Effector CD8-positive, alpha-beta T cell (primary cell): ENCODE measurements at regions not wholly inside any gene's neighbourhood (a gene's known extent, or its start where the extent isn't known, plus 50 kb on each side); places are given as distances from the start of the nearest gene placed in this dataset.
"Not testable (repeated sequence)": the region's sequence is repeated elsewhere in the genome, so short reads cannot be mapped to it uniquely, and the experiment has no call there.

Experiments used
- DNase-seq: peaks from one replicate; lab custom pipeline; 2025; lab: John Stamatoyannopoulos, UW

DNA sequence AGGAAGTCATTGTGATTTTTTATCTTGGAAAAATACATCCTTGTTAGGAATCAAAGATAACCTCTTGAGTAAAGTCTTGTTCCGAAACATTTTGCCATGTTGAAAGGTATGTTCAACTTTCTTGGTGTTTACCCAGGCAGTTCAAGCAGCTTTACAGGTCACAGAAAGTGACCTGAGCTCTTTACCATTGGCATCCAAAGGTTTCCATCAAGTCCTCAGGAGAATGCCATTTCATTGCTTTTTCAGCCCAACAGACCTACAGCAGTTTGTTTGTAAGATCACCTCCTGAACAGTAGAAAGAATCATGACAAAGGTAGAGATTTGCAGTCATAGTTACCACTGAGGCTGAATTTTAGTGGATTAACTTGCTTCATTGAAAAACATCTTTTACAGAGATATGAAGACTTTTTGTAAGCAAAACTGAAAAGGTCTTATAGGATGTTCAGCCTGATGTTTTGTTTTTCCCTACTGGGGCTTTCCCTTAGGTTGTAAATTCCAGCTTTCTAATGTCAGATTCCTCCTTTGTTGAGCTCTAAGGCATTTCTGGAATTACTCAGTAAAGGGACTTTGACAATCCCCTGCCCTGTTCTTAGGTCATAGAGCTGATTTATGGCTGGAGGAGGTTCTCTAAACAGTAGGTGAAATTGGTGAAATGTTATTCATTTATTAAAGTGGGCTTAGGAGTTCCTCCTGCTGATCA, 236.8 kb upstream of the RBMS1 start:
- no peak for DNase-seq

DNA sequence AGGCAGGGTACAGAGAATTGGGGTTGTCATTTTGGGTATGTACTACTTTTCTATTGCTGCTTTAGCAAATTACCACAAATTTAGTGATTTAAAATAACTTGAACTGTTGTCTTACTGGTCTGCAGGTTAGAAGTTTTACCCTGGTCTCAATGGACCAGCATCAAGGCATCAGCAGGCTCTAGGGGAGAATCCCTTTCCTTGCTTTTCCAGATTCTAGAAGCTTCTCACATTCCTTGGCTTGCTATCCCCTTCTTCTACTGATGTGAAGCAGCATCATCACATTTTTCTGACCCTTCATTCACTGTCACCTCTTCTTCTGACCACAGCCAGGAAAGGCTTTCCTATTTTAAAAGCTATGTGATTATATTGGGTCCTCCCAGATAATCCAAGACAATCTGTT, 237.8 kb upstream of the RBMS1 start:
- no peak for DNase-seq

DNA sequence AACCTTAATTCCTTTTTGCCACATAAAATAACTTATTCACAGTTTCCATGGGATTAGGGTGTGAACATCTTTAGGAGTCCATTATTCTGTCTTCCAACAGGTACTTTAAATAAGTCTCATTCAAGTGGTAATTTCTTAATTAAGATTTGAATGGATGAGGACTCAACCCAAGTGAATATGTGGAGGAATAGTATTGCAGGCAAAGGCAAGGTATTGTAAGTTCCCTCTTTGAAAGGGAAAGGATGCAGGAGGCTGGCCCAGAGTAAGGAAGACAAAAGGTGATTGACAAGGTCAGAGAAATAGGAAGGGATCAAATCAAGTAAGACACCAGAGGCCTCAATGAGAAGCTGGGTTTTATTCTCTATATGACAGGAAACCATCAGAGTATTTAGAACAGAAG, 238.2 kb upstream of the RBMS1 start:
- no peak for DNase-seq

DNA sequence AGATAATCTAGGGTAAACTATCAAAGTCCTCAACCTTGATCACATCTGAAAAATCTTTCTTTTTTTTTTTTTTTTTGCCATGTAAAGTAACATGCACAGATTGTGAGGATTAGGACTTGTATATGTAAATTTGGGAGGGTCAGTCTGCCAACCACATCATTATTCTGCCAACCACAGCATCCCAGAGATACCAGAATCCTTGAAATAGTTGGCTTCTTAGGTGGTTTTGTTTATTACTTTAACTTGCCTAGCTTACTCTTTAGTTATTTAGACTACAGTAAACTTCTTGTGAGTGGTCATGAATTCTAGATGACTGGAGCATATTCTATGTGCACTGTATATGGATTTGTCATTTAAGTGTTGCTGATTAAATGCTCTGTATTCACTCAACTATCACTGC, 242.1 kb upstream of the RBMS1 start:
- no peak for DNase-seq

DNA sequence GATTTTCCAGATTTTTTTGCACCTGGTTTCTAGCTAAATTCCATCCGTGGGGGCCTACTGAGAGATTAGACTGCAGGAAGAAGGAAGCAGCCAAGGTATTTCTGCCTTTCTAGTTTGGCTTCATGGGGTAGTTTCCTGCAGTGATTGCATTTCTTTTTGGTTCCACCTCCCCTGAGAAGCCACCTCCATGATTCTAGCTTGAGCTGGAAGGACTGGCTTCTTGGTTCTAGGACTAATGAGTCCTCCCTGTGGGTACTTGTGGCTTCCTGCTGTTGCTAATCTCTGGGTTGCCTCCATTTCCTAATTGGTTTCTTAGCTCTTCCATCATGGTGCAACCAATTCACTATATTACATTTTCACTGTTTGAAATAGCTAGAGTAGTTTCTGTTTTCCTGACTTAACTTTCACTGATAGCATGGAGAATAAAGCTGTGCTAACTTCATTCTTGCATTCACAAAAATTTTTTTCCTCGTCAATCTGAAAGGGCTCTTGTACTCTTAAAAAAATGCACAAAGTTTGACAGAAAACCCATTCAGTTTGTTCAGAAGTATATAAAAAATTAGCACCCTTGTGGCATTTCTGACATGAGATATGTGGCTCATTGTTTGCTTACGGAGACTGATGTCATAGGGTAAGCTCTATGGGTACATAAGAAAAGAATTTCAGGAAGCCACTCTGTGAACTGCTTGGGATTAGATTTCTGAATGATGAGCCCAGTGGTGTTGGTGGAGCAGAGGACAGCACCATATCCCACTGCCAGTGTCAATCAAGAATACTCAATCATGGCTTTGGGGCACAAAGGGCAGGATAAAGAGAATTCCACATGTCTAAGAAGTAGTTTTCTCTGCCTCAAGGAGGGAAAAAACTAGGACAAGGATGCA, 242.8 kb upstream of the RBMS1 start:
- no peak for DNase-seq

DNA sequence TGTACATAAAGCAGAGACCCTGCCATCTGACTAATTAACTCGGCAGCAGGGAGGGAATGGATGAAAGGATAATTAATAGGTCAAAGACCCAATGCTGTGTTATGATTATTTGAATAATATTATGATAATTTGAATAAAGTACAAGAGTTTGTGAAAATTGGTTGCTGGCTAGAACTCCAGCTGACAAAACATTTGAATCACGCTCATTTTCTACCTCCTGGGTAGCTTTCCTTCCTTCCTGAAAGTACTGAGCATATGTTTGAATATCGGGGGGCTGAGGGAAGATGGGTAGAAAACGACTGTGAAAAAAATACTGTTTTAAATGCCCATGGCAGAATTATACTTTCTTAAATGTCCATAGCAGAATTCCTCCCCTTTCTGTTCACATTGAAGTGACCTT, 243.6 kb upstream of the RBMS1 start:
- no peak for DNase-seq

DNA sequence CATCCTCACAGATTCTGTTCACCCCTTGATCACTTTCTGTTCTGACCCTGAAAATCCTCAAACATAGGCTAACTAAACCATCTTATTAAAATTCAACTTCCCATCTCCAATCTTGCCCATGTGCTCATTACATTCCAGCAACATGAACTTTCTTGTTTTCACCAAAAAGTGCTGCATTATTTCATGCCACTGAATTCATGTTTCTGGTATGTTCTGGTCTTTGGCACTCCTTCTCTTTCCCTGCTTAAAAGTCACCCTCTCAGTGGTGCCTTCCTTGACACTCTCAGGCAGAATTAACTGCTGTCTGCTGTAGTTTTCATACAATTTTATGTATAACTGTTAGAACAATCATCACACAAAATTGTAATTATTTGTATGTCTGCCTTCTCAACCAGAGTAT, 247.7 kb upstream of the RBMS1 start:
- no peak for DNase-seq

DNA sequence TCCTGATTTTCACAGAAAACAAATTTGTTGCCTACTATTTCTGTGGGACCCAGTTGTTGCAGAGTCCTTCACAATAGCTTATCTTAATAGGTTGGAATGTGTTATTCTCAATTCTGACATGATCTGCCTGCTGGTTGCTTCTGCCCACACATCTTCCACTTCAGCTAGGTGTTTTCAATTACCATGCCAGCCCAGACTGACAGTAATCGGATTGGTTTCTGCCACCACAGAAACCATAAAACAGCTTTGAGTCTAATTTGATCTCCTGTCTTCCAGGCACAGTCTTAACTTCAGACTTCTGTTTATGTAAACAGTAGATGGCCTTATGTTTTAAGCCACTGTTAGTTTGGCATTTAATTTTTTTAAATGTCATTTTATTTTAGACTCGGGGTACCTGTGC, 248.2 kb upstream of the RBMS1 start:
- DNase-seq, result no peak

DNA sequence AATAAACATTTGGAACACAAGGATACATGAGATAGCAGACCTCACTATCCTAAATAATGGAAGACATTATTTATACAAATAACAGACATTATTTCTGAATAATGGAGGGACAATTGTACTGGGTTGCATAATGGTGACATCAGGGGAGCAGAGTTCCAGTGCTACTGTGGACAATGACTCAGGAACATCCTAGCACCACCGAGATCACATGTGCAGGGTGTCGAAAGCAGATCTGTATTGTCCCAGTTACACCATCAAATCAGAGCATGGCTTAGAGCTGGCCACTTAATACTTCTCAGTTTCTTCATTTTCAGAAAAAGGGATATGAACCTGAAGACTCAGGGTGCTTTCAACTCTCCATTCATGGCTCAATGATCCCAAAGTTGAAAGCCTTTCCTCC, 249.1 kb upstream of the RBMS1 start:
- no peak for DNase-seq

DNA sequence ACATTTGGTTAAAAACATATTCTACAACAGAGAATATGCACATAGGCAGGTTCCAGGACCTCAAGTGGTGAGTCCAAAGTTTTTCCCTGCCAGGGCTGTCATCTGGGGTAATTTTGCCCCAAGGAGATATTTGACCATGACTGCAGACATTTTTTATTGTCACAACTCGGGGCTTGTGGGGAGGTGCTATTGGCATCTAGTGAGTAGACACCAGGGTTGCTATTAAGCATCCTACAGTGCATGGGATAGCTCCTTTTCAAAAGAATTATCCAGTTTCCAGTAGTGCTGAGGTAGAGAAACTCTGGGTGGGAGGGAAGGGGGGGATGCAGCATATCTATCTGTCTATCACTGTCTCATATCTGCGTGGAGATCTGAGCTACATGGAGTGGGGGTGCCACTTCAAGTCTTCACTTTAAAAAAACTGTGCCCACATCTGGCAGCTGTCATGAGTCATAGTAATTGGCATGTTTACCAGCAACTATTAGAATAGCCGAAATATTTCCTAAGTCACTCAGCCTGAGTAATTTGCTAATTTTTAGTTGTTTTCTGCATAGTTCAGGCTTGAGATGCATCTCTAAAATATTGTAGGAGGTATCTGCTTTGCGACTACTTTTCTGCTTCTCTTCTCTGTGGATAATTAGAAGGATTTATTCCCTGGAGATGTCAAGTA, 254.0 kb upstream of the RBMS1 start:
- DNase-seq, result no peak

DNA sequence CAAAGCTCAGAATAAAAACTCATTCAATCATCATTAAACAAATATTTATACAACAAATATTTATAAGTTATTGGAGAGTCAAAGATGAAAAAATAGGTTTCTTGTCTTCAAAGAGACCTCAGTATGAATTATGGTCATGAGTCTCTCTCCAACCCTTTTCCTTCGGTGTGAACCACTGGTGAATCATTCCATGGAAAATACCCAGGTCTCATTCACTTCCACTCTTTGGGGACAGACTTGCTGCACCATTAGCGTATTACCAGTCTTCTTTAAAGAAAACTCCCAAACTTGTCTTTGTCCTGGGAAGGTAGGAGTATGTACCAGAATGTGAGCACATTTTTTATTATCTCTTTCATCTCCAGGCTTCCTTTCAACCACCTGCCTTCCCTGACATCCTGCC, 257.4 kb upstream of the RBMS1 start:
- DNase-seq, result no peak

DNA sequence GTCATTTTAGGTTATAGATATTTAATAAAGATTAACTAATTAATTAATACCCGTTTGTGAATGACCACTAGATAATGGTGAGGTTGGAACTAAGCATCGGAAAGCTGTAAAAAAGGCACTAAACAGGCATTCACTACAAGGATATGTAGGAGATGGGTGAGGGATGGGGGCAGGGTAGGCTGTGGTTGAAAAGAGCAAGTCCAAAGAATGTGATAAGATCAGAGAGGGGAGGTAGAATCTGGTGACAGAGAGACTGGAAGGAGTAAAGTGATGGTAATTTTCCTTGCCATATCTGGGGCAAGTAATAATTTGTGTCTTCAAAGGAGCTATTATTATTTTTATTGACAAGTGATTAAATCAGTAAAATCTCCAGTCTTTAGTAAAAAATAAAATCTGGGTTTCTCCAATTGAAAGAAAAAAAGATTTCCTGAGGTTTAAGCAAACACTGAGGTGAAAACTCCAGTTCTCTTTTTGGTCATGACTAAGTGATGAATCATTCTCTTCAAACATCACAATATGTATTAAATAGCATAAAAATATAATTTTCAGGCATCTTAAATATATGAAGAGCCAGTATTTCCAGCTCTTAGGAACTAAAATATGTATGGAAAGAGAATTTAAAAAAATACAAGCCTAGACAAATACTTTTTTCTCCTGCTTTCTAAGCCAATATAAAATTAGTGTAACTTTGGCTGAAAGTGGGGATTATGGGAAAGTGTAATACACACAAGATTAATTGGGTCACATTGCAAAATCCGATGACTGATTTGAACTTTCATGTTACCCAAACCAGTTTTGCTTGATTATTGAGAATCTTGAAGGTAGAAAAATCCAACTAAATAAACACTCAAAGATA, 259.1 kb upstream of the RBMS1 start:
- DNase-seq, result no peak

DNA sequence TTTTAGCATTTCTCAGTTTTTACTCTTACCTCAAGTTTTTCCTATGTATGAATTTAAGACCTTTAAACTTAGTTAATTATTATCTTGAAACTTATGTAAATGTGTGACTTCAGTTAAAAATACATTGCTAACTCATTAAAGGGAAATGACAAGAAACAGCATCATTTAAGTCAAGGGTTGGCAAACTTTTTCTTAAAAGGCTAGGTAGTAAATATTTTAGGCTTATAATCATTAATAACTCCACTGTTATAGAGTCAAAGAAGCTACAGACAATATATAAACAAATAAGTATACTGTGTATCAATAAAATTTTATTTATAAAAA, 259.7 kb upstream of the RBMS1 start:
- DNase-seq, result no peak

DNA sequence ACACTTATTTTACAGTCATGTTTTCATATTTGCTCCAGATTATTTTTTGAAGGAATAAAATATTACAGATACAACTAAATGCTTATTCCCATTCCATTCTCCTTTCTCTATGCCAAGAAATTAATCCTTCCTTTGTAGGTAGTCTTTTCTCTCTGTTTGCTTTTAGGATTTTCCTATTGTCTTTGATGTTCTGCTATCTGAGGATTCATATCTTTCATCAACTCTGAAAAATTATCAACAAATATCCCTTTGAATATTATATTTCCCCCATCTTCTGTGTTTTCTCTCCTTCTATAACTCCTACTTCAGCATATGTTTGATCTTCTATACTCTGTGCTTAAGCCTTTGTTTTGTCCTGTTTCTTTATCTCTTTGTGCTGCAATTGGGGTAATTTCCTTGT, 260.4 kb upstream of the RBMS1 start:
- DNase-seq, result no peak

DNA sequence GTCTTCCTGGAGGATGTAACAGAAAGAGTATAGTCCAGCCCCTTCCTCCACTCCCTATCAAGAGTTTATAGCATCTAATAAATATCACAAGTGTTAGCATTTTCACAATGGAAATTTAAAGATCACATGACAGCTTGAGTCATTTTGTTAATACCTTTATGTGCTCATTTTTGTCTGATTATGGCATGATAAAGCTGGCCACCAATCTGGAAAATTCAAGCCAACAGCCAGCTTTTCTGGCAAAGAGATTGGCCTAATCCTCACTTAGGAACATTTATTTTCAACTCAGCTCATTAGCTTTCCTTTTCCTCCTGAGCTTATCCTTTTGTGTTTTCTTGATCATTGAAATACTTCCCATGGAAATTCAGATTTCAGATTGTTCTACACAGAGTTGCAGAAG, 262.9 kb upstream of the RBMS1 start:
- DNase-seq, result no peak

DNA sequence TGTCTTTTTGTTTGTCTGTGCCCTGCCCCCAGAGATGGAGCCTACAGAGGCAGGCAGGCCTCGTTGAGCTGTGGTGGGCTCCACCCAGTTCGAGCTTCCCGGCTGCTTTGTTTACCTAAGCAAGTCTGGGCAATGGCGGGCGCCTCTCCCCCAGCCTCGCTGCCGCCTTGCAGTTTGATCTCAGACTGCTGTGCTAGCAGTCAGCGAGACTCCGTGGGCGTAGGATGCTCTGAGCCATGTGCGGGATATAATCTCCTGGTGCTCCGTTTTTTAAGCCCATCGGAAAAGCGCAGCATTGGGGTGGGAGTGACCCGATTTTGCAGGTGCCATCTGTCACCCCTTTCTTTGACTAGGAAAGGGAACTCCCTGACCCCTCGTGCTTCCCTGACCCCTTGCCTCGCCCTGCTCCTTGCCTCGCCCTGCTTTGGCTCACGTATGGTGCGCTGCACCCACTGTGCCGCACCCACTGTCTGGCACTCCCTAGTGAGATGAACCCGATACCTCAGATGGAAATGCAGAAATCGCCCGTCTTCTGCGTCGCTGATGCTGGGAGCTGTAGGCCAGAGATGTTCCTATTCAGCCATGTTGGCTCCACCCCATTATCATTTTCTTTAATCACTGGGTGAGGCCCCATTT, 269.0 kb upstream of the RBMS1 start:
- not testable (repeated sequence) for DNase-seq

DNA sequence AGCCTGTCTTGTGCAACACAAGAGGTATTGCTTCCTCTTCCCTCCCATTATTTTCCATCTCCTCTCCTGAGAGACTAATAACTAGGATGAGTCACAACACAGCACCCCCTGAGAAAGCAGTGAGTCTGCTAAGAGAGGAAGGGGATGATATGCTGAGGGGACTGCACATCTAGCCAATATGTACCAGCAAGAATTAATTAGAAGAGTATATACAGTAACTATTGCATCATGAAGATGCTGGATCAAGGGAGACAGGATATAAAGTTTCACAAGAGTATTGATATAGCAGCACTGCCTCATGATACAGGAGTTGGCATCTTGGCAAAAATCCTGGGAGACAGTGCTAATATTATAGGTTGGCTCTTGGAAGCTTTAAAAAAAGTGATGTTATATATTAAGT, 289.9 kb upstream of the RBMS1 start:
- DNase-seq, result no peak

DNA sequence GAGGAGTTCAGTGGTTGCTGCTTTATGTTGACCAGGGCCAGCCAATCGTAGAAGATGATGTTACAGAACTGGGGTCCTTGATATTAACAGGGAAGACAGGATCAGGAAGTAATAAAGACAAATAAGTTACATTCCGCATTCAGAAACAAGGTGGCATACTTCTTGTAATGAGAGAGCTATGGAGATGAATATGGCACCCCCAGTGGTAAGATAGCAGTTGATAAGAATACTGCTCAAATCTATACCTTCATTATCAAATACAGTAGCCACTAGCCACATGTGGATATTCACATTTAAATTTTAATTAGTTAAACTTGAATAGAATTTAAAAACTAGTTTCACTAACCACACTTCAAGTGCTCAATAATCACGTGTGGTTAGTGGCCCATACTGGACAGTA, 290.4 kb upstream of the RBMS1 start:
- no peak for DNase-seq

DNA sequence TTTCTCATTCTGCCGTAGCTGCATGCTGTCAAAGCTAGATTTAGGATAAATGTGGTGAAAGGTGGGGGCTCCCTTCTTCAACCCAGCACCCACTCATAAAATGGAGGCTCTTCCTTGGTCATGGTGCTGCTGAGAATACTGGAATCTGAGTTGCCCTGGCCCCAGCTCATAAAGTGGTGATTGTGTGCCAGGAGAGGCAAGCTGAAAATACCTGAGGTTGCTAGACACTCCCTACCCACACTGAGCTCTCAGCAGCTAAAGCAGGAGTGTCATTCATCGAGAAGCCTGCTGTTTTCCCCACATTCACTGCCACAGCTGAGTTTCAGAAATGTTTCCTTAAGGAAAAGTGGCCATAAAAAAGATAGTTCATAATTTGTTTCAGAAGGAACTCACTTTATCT, 297.1 kb upstream of the RBMS1 start:
- no peak for DNase-seq

DNA sequence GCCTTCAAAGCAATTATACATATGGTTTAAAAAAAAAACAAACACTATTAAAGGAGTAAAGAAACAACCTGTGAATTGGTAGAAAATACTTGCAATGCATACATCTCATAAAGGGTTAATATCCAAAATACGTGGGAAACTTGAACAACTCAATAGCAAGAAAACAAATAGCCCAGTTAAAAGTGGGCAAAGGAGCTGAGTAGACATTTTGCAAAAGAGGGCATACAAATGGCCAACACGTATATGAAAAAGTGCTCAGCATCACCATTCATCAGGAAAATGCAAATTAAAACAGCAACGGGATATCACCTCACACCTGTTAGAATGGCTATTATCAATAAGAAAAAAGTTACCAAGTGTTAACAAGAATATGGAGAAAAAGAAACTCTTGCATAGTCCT, 298.3 kb upstream of the RBMS1 start:
- DNase-seq, result no peak

DNA sequence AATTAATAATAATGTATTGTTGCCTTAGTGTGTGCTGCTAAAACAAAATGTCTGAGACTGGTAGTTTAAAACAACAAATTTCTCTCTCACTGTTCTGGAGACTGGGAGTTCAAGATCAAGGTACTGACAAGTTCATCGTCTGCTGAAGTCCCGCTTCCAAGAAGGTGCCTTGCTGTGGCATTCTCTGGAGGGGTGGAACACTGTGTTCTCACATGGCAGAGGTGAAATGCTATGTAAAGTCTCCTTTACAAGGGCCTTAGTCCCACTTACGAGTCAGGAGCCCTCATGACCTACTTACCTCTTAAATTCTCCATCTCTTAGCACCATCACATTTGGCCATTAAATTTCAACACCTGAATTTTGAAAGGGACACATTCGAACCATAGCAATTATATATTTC, 299.2 kb upstream of the RBMS1 start:
- no peak for DNase-seq

DNA sequence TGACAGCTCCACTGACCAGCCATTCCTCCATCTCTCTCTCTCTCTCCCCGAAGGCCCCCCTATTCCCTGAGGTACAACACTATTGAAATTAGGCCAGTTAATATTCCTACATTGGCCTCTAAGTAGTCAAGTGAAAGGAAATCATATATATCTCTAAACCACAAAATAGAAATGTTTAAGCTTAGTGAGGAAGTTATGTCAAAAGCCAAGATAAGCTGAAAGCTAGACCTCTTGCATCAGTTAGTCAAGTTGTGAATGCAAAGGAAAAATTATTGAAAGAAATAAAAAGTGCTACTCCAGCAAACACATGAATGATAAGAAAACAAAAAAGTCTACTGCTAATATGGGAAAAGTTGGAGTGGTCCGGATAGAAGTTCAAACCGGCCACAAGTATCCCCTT, 301.3 kb upstream of the RBMS1 start:
- no peak for DNase-seq
